ENCODE measurements at regions not wholly inside any gene's neighbourhood (a gene's known extent, or its start where the extent isn't known, plus 50 kb on each side); places are given as distances from the start of the nearest gene placed in this dataset.

DNA sequence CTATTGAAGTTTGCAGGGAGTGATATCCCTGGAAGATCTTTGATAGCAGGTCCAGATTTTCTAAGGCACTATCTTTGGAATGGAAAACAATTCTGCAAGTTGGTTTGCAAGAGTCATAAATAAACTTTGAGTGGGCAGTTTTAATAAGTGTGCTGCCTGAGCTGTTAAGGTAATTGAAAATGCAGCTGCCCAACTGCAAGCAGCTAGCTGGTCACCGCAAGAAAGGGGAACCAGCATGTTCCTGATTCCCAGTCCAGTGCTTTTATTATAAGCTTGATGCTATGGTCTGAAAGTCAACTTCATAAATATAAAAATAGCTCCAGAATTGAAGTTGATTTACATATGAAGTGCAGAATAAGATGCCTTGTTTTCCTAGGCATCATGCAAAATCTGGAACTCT lies 308.4 kb downstream of the ZNF248 start:
- TF ChIP-seq ELF4 (CRISPR knock-in tag; IDR thresholded peaks at IDR 0.05; ENCODE audit: low read depth) (no peak), ZNF416 (CRISPR knock-in tag; IDR thresholded peaks at IDR 0.05) (no peak), CREM (CRISPR knock-in tag; IDR thresholded peaks at IDR 0.05) (no peak), NR3C1 (CRISPR knock-in tag; conservative IDR thresholded peaks at IDR 0.05; ENCODE audit: low read depth) (no peak), ZBTB21 (CRISPR knock-in tag; IDR thresholded peaks at IDR 0.05; ENCODE audit: borderline replicate concordance) (no peak), ATF1 (CRISPR knock-in tag; IDR thresholded peaks at IDR 0.05) (no peak), TCF7 (CRISPR knock-in tag; IDR thresholded peaks at IDR 0.05; ENCODE audit: low read depth) (no peak), SP1 (CRISPR knock-in tag; conservative IDR thresholded peaks at IDR 0.05) (no peak)
- TF ChIP-seq, protein P1, sequence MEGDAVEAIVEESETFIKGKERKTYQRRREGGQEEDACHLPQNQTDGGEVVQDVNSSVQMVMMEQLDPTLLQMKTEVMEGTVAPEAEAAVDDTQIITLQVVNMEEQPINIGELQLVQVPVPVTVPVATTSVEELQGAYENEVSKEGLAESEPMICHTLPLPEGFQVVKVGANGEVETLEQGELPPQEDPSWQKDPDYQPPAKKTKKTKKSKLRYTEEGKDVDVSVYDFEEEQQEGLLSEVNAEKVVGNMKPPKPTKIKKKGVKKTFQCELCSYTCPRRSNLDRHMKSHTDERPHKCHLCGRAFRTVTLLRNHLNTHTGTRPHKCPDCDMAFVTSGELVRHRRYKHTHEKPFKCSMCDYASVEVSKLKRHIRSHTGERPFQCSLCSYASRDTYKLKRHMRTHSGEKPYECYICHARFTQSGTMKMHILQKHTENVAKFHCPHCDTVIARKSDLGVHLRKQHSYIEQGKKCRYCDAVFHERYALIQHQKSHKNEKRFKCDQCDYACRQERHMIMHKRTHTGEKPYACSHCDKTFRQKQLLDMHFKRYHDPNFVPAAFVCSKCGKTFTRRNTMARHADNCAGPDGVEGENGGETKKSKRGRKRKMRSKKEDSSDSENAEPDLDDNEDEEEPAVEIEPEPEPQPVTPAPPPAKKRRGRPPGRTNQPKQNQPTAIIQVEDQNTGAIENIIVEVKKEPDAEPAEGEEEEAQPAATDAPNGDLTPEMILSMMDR (IDR thresholded peaks at IDR 0.05) = no peak
- TF ChIP-seq, protein P2, sequence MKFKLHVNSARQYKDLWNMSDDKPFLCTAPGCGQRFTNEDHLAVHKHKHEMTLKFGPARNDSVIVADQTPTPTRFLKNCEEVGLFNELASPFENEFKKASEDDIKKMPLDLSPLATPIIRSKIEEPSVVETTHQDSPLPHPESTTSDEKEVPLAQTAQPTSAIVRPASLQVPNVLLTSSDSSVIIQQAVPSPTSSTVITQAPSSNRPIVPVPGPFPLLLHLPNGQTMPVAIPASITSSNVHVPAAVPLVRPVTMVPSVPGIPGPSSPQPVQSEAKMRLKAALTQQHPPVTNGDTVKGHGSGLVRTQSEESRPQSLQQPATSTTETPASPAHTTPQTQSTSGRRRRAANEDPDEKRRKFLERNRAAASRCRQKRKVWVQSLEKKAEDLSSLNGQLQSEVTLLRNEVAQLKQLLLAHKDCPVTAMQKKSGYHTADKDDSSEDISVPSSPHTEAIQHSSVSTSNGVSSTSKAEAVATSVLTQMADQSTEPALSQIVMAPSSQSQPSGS (CRISPR knock-in tag; IDR thresholded peaks at IDR 0.05; ENCODE audit: borderline replicate concordance, low read depth) = no peak
- TF ChIP-seq, protein P3, sequence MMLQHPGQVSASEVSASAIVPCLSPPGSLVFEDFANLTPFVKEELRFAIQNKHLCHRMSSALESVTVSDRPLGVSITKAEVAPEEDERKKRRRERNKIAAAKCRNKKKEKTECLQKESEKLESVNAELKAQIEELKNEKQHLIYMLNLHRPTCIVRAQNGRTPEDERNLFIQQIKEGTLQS (CRISPR knock-in tag; conservative IDR thresholded peaks at IDR 0.05) = no peak
- TF ChIP-seq, protein P4, sequence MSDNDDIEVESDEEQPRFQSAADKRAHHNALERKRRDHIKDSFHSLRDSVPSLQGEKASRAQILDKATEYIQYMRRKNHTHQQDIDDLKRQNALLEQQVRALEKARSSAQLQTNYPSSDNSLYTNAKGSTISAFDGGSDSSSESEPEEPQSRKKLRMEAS (CRISPR knock-in tag; IDR thresholded peaks at IDR 0.05) = no peak
- TF ChIP-seq, protein P5, sequence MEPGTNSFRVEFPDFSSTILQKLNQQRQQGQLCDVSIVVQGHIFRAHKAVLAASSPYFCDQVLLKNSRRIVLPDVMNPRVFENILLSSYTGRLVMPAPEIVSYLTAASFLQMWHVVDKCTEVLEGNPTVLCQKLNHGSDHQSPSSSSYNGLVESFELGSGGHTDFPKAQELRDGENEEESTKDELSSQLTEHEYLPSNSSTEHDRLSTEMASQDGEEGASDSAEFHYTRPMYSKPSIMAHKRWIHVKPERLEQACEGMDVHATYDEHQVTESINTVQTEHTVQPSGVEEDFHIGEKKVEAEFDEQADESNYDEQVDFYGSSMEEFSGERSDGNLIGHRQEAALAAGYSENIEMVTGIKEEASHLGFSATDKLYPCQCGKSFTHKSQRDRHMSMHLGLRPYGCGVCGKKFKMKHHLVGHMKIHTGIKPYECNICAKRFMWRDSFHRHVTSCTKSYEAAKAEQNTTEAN (CRISPR knock-in tag; IDR thresholded peaks at IDR 0.05) = no peak
